Bronchial epithelial cell (primary cell): ENCODE measurements at regions not wholly inside any gene's neighbourhood (a gene's known extent, or its start where the extent isn't known, plus 50 kb on each side); places are given as distances from the start of the nearest gene placed in this dataset.

Experiments
- DNase-seq: peaks from one replicate; pipeline ENCODE4 v3.0.0-alpha.2; 2010; ENCODE audit warnings: low read depth
- FAIRE-seq: peaks from 2 replicates; lab custom pipeline; 2011; peaks lifted over from hg19 to GRCh38; lab: Jason Lieb, UNC
- H3K27me3 ChIP-seq: 2 replicates; pipeline ENCODE4 v1.5.1; 2011; ENCODE audit warnings: low read length; ENCODE audit not compliant: control insufficient read depth, insufficient read depth
- H3K36me3 ChIP-seq: 2 replicates; pipeline ENCODE4 v1.5.1; 2011; ENCODE audit warnings: low read length; ENCODE audit not compliant: control insufficient read depth, insufficient read depth
- H3K4me3 ChIP-seq: 2 replicates; pipeline ENCODE4 v1.5.1; 2011; ENCODE audit warnings: mild to moderate bottlenecking, low read depth, low read length, control low read depth
- TF ChIP-seq, protein P1 (sequence below): IDR thresholded peaks from 2 replicates; pipeline ENCODE4 v1.5.1; 2011; ENCODE audit warnings: mild to moderate bottlenecking, moderate library complexity, low read length, control low read depth, inconsistent platforms; ENCODE audit not compliant: insufficient read depth, severe bottlenecking

DNA sequence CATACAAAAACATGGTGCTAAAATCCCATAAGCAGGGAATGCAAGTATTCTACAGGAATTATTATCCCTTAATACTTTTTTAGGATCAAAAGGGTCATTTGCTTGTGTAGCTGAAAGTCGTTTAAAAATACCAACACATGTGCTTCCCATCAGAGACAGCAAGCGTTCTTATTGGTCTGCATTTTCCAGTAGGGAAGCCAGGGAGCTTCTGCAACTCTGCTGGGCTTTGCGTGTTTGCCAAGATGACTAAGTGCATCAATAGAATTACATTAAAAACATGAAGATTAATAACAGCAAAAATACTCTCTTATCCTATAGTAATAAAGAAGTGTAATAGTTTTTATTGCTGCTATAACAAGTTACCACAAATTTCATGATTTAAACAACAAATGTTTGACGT, 111.2 kb downstream of the QDPR start:
- TF ChIP-seq, protein P1, sequence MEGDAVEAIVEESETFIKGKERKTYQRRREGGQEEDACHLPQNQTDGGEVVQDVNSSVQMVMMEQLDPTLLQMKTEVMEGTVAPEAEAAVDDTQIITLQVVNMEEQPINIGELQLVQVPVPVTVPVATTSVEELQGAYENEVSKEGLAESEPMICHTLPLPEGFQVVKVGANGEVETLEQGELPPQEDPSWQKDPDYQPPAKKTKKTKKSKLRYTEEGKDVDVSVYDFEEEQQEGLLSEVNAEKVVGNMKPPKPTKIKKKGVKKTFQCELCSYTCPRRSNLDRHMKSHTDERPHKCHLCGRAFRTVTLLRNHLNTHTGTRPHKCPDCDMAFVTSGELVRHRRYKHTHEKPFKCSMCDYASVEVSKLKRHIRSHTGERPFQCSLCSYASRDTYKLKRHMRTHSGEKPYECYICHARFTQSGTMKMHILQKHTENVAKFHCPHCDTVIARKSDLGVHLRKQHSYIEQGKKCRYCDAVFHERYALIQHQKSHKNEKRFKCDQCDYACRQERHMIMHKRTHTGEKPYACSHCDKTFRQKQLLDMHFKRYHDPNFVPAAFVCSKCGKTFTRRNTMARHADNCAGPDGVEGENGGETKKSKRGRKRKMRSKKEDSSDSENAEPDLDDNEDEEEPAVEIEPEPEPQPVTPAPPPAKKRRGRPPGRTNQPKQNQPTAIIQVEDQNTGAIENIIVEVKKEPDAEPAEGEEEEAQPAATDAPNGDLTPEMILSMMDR = no peak
- Histone ChIP-seq H3K27me3 (no peaks in the 10 kb centered on the region), H3K36me3 (no peaks in the 10 kb centered on the region), H3K4me3 (no peak overlapping the region)
- DNase-seq (no peak), FAIRE-seq (no peak)

DNA sequence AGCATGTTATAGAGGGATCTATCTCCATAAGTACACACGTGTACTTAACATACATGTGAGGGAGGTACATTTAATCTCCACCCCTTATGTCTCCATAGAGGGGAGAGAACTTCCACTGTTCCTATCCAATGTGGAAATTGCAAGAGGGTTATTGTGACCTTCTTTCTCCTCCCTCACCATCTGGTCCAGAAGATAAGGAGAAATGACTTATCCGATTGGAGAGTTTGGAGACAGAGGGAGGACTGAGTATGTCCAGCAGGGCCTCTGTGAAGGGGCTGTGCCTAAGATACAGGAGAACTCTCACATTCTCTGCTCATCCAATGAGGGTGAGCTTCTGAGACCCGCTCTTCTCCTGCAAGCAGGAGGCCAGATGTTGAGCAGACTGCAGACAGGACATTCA, 113.1 kb downstream of the QDPR start:
- no peaks in the 10 kb centered on the region for H3K27me3 ChIP-seq
- H3K4me3 ChIP-seq = no peak overlapping the region
- H3K36me3 ChIP-seq = no peaks in the 10 kb centered on the region
- no peak for FAIRE-seq
- TF ChIP-seq, protein P1 = no peak
- no peak for DNase-seq

DNA sequence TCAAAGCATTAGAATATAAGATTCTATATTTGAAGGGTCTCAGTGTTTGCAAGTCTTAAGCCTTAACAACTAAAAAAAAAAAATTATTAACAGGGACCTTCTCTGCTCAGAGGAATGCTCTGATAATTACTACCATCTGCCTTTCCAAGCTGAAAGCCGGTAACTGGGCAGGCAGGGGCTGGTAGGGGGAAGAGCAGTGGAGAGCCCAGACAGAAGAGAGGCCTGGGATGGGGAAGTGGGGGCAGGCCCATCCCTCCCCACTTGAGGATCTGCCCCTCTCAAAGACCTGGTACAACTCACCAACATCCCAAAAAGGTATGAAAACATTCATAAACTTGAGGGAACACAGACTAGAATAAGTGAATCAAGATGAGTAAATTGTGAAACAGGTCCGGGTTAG, 113.9 kb downstream of the QDPR start:
- H3K4me3 ChIP-seq = no peak overlapping the region
- no peaks in the 10 kb centered on the region for H3K36me3 ChIP-seq
- TF ChIP-seq, protein P1 = no peak
- no peaks in the 10 kb centered on the region for H3K27me3 ChIP-seq
- DNase-seq (no peak), FAIRE-seq (no peak)

DNA sequence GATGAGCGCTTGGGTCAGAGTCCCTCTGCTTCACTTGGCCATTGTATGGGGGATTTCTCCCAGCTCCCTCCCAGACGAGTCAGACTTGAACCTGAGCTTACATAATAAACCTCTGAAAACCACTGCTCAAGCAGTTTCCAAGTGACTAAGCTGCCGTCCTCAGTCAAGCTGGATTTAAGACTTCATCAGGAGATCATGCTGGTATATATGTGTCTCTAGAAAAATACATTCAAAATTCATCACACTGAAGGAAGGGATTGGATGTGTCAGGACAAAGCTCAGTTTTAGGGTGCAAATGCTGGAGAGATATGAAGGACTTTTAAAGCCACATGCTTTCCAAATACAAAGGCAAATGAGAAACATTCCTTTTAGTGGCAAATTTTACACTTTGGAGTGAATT, 114.3 kb downstream of the QDPR start:
- no peak for FAIRE-seq
- H3K4me3 ChIP-seq = no peak overlapping the region
- no peaks in the 10 kb centered on the region for H3K36me3 ChIP-seq
- no peak for DNase-seq
- TF ChIP-seq, protein P1 = no peak
- H3K27me3 ChIP-seq = no peaks in the 10 kb centered on the region

DNA sequence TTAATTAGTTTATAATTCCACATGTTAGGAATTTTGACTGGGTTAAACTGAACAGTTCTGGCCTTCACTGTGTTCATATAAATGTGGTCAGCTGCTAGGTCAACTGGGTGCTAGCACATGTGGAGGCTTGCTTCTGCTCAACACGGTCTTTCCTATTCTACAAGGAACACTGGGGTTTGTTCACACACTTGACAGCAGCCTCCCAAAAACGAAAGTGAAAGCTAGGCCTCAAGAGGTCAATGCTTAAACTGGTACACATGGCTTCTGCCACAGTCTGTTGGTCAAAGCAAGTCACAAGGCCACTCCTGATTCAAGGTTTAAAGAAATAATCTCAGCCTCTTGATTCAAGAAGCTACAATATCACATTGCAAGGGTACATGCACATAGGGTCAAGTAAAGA, 126.5 kb downstream of the QDPR start:
- no peak overlapping the region for H3K4me3 ChIP-seq
- peak; percentile 1 for DNase-seq
- H3K27me3 ChIP-seq = no peaks in the 10 kb centered on the region
- no peaks in the 10 kb centered on the region for H3K36me3 ChIP-seq
- FAIRE-seq = no peak
- TF ChIP-seq, protein P1 = no peak

DNA sequence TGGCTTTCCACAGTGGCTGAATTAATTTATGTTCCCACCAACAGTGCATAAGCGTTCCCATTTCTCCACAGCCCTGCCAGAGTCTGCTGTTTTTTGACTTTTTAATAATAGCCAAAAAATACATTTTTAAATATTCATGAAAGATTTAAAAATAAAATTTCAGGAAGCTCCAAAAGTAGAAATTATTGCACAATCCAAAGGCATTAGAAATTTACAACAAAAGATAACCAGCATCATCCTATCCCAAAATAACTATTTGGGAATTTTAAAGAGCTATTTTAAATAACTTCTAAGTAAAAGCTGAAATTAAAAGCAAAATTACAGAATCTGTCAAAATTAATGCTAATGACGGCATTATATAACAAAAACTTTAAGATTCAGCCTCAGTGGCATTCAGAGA, 131.5 kb downstream of the QDPR start:
- DNase-seq = no peak
- FAIRE-seq = no peak
- Histone ChIP-seq H3K4me3 (no peak overlapping the region), H3K27me3 (no peaks in the 10 kb centered on the region), H3K36me3 (no peaks in the 10 kb centered on the region)
- TF ChIP-seq, protein P1 = no peak
